Activated CD4-positive, alpha-beta T cell treated with anti-CD3 and anti-CD28 coated beads, Interleukin-2, amount 50 U/mL, for 24 hours (primary cell): ENCODE measurements at regions not wholly inside any gene's neighbourhood (a gene's known extent, or its start where the extent isn't known, plus 50 kb on each side); places are given as distances from the start of the nearest gene placed in this dataset.

Source experiments
- DNase-seq, 2 donors: peaks; one replicate each; pipeline ENCODE4 v3.0.0-alpha.2; 2020; ENCODE audit warnings: low read depth in 1 of 2, low spot score in 1 of 2

- no peak for DNase-seq
These were observed 351.0 kb upstream of the POU3F3 start for GRCh38 chr2:104502901-104503300.

GRCh38 chr2:104504331-104505073 lies 349.4 kb upstream of the POU3F3 start:
- DNase-seq, result no peak

GRCh38 chr2:104518256-104518655 lies 335.7 kb upstream of the POU3F3 start:
- DNase-seq, result no peak

- DNase-seq, result no peak
These were observed 332.7 kb upstream of the POU3F3 start for GRCh38 chr2:104521247-104521646.

GRCh38 chr2:104523921-104524320 lies 330.0 kb upstream of the POU3F3 start:
- DNase-seq, result no peak

- DNase-seq, result no peak
These were observed 325.8 kb upstream of the POU3F3 start for GRCh38 chr2:104528101-104528500.

GRCh38 chr2:104531122-104531521 lies 322.8 kb upstream of the POU3F3 start:
- DNase-seq, result no peak

GRCh38 chr2:104537116-104537515 lies 316.8 kb upstream of the POU3F3 start:
- DNase-seq, result no peak

- no peak for DNase-seq
These were observed 315.8 kb upstream of the POU3F3 start for GRCh38 chr2:104538077-104538476.

- no peak for DNase-seq
These were observed 314.3 kb upstream of the POU3F3 start for GRCh38 chr2:104539649-104540048.

GRCh38 chr2:104545055-104545454 lies 308.9 kb upstream of the POU3F3 start:
- no peak for DNase-seq

GRCh38 chr2:104546537-104546936 lies 307.4 kb upstream of the POU3F3 start:
- DNase-seq, result no peak

- DNase-seq, result no peak
These were observed 306.7 kb upstream of the POU3F3 start for GRCh38 chr2:104547221-104547620.

- no peak for DNase-seq
These were observed 292.7 kb upstream of the POU3F3 start for GRCh38 chr2:104561251-104561650.

- no peak for DNase-seq
These were observed 291.4 kb upstream of the POU3F3 start for GRCh38 chr2:104562537-104562936.

GRCh38 chr2:104563398-104563996 lies 290.4 kb upstream of the POU3F3 start:
- no peak for DNase-seq

GRCh38 chr2:104568247-104568646 lies 285.7 kb upstream of the POU3F3 start:
- DNase-seq, result no peak

- DNase-seq, result no peak
These were observed 283.7 kb upstream of the POU3F3 start for GRCh38 chr2:104570259-104570658.

- no peak for DNase-seq
These were observed 281.1 kb upstream of the POU3F3 start for GRCh38 chr2:104572834-104573233.

GRCh38 chr2:104574367-104574766 lies 279.5 kb upstream of the POU3F3 start:
- DNase-seq, result no peak

- DNase-seq, result no peak
These were observed 276.8 kb upstream of the POU3F3 start for GRCh38 chr2:104577143-104577542.

GRCh38 chr2:104582471-104582870 lies 271.4 kb upstream of the POU3F3 start:
- DNase-seq, result no peak

GRCh38 chr2:104583811-104584210 lies 270.1 kb upstream of the POU3F3 start:
- DNase-seq, result no peak
